ENCODE measurements at regions not wholly inside any gene's neighbourhood (a gene's known extent, or its start where the extent isn't known, plus 50 kb on each side); places are given as distances from the start of the nearest gene placed in this dataset.

GRCh38 chr11:38425578-38425977 is 1827.5 kb upstream of the RAG2 start:
- DNase-seq (ENCODE audit: low spot score) (no peak), FAIRE-seq (no peak), ATAC-seq (no peak)
- intact Hi-C loops (cut with micrococcal nuclease; ENCODE audit: unreplicated experiment): no loop called here
- Histone ChIP-seq H2AFZ (ENCODE audit: low read length) (no peak overlapping the region), H3K36me3 (replicated peaks in 1 of 2; ENCODE audit: control insufficient read depth in 1 of 2, insufficient read depth in 2 of 2, low read length in 2 of 2) (no peaks in the 10 kb centered on the region), H3K4me3 (replicated peaks in 1 of 3; ENCODE audit: insufficient read depth in 1 of 3, low read depth in 2 of 3, low read length in 3 of 3) (no peak overlapping the region), H3K4me1 (ENCODE audit: insufficient read depth, low read length) (no peaks in the 10 kb centered on the region), H3K9ac (ENCODE audit: insufficient read depth, low read depth, low read length) (no peak overlapping the region), H3K4me2 (ENCODE audit: low read depth, low read length) (no peak overlapping the region), H3K27me3 (ENCODE audit: control insufficient read depth in 1 of 2, insufficient read depth in 2 of 2, low read length in 2 of 2) (no peaks in the 10 kb centered on the region), H3K9me3 (ENCODE audit: low read length) (peaks cover 10% of the 10 kb centered on the region; the same call in 1 of the 2 replicates), H4K20me1 (ENCODE audit: insufficient read depth, low read length) (no peaks in the 10 kb centered on the region), H3K27ac (ENCODE audit: extremely low read length, insufficient read depth, low read length) (no peak overlapping the region), H3K79me2 (ENCODE audit: insufficient read depth, low read length) (no peaks in the 10 kb centered on the region)
- in situ Hi-C loops (cut with HindIII; ENCODE audit: extremely low pct_ligation_motif_present, low pct_unique_long_range_greater_than_20kb): no loop called here
- no TSS peak for BruUV-seq (replicated peaks)
- no peak for TF ChIP-seq ZNF780A (CRISPR knock-in tag; IDR thresholded peaks at IDR 0.05)
- POLR2A ChIA-PET: no interaction called here
- CTCF ChIA-PET (ENCODE audit: low intra/inter-chr PET ratio, low total read pairs): no interaction called here
- WGBS (ENCODE audit: low lambda C conversion rate): 1% methylated on average over 3 of the region's 3 CpGs

DNA sequence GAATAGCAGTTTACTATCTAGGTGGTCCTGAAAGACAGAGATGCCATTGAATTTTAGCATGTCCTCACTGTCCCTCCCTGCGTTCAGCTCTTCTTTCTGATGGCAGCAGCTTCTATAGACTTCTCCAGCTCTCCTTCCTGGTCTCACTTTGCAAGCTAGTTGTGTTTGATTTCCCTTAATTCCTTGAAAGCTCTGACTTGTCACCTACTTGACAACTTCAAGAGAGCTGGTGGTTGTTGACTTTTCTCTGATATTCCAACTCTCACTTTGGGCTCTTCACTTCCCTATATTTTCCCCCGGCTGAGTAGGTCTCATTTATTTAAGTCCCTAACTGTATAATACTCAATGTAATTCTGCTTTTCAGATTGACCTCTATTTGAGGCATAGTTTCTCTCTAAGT is 1825.0 kb upstream of the RAG2 start:
- no peak overlapping the region for H3K4me3 ChIP-seq (replicated peaks in 1 of 3; ENCODE audit: insufficient read depth in 1 of 3, low read depth in 2 of 3, low read length in 3 of 3)
- no peak overlapping the region for H3K27ac ChIP-seq (ENCODE audit: extremely low read length, insufficient read depth, low read length)
- no peaks in the 10 kb centered on the region for H3K36me3 ChIP-seq (replicated peaks in 1 of 2; ENCODE audit: control insufficient read depth in 1 of 2, insufficient read depth in 2 of 2, low read length in 2 of 2)
- ChIA-PET POLR2A (no interaction called here), CTCF (ENCODE audit: low intra/inter-chr PET ratio, low total read pairs) (no interaction called here)
- in situ Hi-C loops (cut with HindIII; ENCODE audit: extremely low pct_ligation_motif_present, low pct_unique_long_range_greater_than_20kb) (no loop called here), intact Hi-C loops (cut with micrococcal nuclease; ENCODE audit: unreplicated experiment) (no loop called here)
- no peak for DNase-seq (ENCODE audit: low spot score)
- H3K9me3 ChIP-seq (ENCODE audit: low read length): peaks cover 15% of the 10 kb centered on the region
- 4% methylated on average over 2 of the region's 2 CpGs for WGBS (ENCODE audit: low lambda C conversion rate)
- no peak for ATAC-seq
- H3K9ac ChIP-seq (ENCODE audit: insufficient read depth, low read depth, low read length): no peak overlapping the region
- TF ChIP-seq EED (CRISPR knock-in tag; IDR thresholded peaks at IDR 0.05) (no peak), TRIM24 (CRISPR knock-in tag; IDR thresholded peaks at IDR 0.05) (no peak), ZBTB38 (CRISPR knock-in tag; IDR thresholded peaks at IDR 0.05) (no peak), HNF4G (IDR thresholded peaks at IDR 0.05; ENCODE audit: borderline replicate concordance, low read depth, low read length) (no peak), HNF4G (CRISPR knock-in tag; IDR thresholded peaks at IDR 0.05; ENCODE audit: borderline replicate concordance, low read depth) (no peak), AGO2 (optimal IDR thresholded peaks at IDR 0.05; ENCODE audit: low read depth, low read length) (no peak), TFDP1 (CRISPR knock-in tag; IDR thresholded peaks at IDR 0.05; ENCODE audit: borderline replicate concordance) (no peak), KMT2A (CRISPR knock-in tag; IDR thresholded peaks at IDR 0.05) (no peak), ZMAT3 (CRISPR knock-in tag; conservative IDR thresholded peaks at IDR 0.05) (no peak), WIZ (CRISPR knock-in tag; IDR thresholded peaks at IDR 0.05) (no peak)
- TF ChIP-seq, protein P1, sequence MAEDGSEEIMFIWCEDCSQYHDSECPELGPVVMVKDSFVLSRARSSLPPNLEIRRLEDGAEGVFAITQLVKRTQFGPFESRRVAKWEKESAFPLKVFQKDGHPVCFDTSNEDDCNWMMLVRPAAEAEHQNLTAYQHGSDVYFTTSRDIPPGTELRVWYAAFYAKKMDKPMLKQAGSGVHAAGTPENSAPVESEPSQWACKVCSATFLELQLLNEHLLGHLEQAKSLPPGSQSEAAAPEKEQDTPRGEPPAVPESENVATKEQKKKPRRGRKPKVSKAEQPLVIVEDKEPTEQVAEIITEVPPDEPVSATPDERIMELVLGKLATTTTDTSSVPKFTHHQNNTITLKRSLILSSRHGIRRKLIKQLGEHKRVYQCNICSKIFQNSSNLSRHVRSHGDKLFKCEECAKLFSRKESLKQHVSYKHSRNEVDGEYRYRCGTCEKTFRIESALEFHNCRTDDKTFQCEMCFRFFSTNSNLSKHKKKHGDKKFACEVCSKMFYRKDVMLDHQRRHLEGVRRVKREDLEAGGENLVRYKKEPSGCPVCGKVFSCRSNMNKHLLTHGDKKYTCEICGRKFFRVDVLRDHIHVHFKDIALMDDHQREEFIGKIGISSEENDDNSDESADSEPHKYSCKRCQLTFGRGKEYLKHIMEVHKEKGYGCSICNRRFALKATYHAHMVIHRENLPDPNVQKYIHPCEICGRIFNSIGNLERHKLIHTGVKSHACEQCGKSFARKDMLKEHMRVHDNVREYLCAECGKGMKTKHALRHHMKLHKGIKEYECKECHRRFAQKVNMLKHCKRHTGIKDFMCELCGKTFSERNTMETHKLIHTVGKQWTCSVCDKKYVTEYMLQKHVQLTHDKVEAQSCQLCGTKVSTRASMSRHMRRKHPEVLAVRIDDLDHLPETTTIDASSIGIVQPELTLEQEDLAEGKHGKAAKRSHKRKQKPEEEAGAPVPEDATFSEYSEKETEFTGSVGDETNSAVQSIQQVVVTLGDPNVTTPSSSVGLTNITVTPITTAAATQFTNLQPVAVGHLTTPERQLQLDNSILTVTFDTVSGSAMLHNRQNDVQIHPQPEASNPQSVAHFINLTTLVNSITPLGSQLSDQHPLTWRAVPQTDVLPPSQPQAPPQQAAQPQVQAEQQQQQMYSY (CRISPR knock-in tag; IDR thresholded peaks at IDR 0.05): no peak
- H2AFZ ChIP-seq (ENCODE audit: low read length): no peak overlapping the region
- H3K4me2 ChIP-seq (ENCODE audit: low read depth, low read length): no peak overlapping the region
- FAIRE-seq: no peak
- no peaks in the 10 kb centered on the region for H3K79me2 ChIP-seq (ENCODE audit: insufficient read depth, low read length)
- no peaks in the 10 kb centered on the region for H3K27me3 ChIP-seq (ENCODE audit: control insufficient read depth in 1 of 2, insufficient read depth in 2 of 2, low read length in 2 of 2)
- no TSS peak for BruUV-seq (replicated peaks)
- no peaks in the 10 kb centered on the region for H4K20me1 ChIP-seq (ENCODE audit: insufficient read depth, low read length)
- no peaks in the 10 kb centered on the region for H3K4me1 ChIP-seq (ENCODE audit: insufficient read depth, low read length)

All from HepG2 (cell line).